ENCODE measurements at regions not wholly inside any gene's neighbourhood (a gene's known extent, or its start where the extent isn't known, plus 50 kb on each side); places are given as distances from the start of the nearest gene placed in this dataset.

GRCh38 chr9:6080154-6080716 lies 64.8 kb upstream of the RANBP6 start:
- DNase-seq: peak; percentile 45
- no peaks in the 10 kb centered on the region for H3K36me3 ChIP-seq
- peak overlapping the region; percentile 18 to 62 (median 48) for H3K4me3 ChIP-seq
- H3K27me3 ChIP-seq: no peaks in the 10 kb centered on the region
- H3K4me1 ChIP-seq: peaks cover 0 to 9% (median 0%) of the 10 kb centered on the region in 3 donors
- intact Hi-C loops (cut with DNase I): no loop called here
- WGBS, 2 donors: 22 to 36% methylated on average over 17 to 18 of the region's 18 CpGs
- H3K27ac ChIP-seq: peak overlapping the region; percentile 41 to 84 (median 64)
- no peaks in the 10 kb centered on the region for H3K9me3 ChIP-seq
- TF ChIP-seq CTCF (IDR thresholded peaks at IDR 0.05) (peak in 3 of 6 experiments; percentile 30 to 40 (median 40)), POLR2A (IDR thresholded peaks at IDR 0.05) (peak in 1 of 4 donors; percentile 38)

- 92% methylated on average over 5 of the region's 5 CpGs for WGBS, 2 donors
- H3K9me3 ChIP-seq: no peaks in the 10 kb centered on the region
- intact Hi-C loops (cut with DNase I): no loop called here
- H3K27me3 ChIP-seq: no peaks in the 10 kb centered on the region
- H3K36me3 ChIP-seq: no peaks in the 10 kb centered on the region
- H3K27ac ChIP-seq: peak overlapping the region in 2 of 4 donors; percentile 72 to 84
- H3K4me1 ChIP-seq: peaks cover 0 to 9% (median 0%) of the 10 kb centered on the region in 3 donors
- peak overlapping the region in 2 of 4 donors; percentile 52 to 62 for H3K4me3 ChIP-seq
- no peak for DNase-seq
- TF ChIP-seq CTCF (IDR thresholded peaks at IDR 0.05): no peak
- no peak for TF ChIP-seq POLR2A (IDR thresholded peaks at IDR 0.05)
Measured at GRCh38 chr9:6079386-6079785, 64.0 kb upstream of the RANBP6 start.

- intact Hi-C loops (cut with DNase I): no loop called here
- TF ChIP-seq POLR2A (IDR thresholded peaks at IDR 0.05): no peak
- no peak for TF ChIP-seq CTCF (IDR thresholded peaks at IDR 0.05)
- 55 to 80% methylated on average over 5 of the region's 5 CpGs for WGBS, 2 donors
- DNase-seq: no peak
- Histone ChIP-seq H3K27me3 (no peaks in the 10 kb centered on the region), H3K9me3 (no peaks in the 10 kb centered on the region), H3K4me1 (peaks cover 0 to 9% (median 0%) of the 10 kb centered on the region in 3 donors), H3K36me3 (no peaks in the 10 kb centered on the region), H3K4me3 (no peak overlapping the region), H3K27ac (no peak overlapping the region)
Measured at GRCh38 chr9:6078382-6079105, 63.1 kb upstream of the RANBP6 start.

DNA sequence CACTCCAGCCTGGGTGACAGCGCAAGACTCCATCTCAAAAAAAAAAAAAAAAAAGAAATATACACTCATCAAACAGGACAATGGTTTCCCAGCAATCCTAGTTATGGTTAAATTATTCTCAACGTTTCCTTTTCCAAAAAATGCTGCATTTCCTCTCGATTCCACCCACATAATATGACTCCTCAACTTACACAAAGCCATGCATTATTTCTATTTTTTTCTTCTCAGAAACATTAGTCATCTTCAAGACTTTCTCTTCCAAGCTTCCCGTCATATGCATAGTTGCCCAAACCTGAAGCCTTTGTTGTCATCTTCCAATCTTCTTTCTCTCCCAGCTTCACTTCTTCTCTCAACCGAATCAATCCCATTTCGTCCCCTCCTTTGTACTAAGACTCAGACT lies 61.4 kb upstream of the RANBP6 start:
- no peaks in the 10 kb centered on the region for H3K36me3 ChIP-seq
- WGBS, 2 donors: 21 to 46% methylated on average over 6 of the region's 6 CpGs
- H3K4me1 ChIP-seq: peaks cover 0 to 9% (median 0%) of the 10 kb centered on the region in 3 donors
- TF ChIP-seq CTCF (IDR thresholded peaks at IDR 0.05) (no peak), POLR2A (IDR thresholded peaks at IDR 0.05) (no peak)
- intact Hi-C loops (cut with DNase I): no loop called here
- H3K4me3 ChIP-seq: no peak overlapping the region
- no peak overlapping the region for H3K27ac ChIP-seq
- no peak for DNase-seq
- H3K9me3 ChIP-seq: no peaks in the 10 kb centered on the region
- no peaks in the 10 kb centered on the region for H3K27me3 ChIP-seq

DNA sequence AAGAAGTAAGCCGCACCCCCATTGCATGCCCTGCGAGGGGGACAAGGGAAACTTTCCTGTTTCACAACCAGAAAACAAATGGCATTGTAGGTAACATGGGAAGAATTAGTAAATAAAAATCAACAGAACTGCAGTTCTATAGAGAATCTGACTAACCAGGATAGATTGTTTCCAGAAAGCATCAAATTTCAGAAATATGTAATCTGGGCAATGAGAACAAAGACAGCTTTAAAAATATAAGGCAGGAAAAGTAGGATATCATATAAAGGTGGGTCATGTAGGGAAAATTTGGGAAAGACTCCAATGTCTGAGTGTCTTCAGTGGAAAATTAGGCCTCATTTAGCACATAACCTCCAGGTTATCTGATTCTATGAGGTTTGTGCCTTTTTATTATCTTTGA lies 58.3 kb upstream of the RANBP6 start:
- no peak for DNase-seq
- Histone ChIP-seq H3K36me3 (no peaks in the 10 kb centered on the region), H3K27ac (no peak overlapping the region), H3K9me3 (no peaks in the 10 kb centered on the region), H3K4me1 (peaks cover 0 to 4% (median 0%) of the 10 kb centered on the region in 3 donors), H3K27me3 (no peaks in the 10 kb centered on the region), H3K4me3 (no peak overlapping the region)
- 77 to 81% methylated on average over 2 of the region's 2 CpGs for WGBS, 2 donors
- intact Hi-C loops (cut with DNase I): no loop called here
- TF ChIP-seq CTCF (IDR thresholded peaks at IDR 0.05) (no peak), POLR2A (IDR thresholded peaks at IDR 0.05) (no peak)
